ENCODE measurements at regions not wholly inside any gene's neighbourhood (a gene's known extent, or its start where the extent isn't known, plus 50 kb on each side); places are given as distances from the start of the nearest gene placed in this dataset.

DNA sequence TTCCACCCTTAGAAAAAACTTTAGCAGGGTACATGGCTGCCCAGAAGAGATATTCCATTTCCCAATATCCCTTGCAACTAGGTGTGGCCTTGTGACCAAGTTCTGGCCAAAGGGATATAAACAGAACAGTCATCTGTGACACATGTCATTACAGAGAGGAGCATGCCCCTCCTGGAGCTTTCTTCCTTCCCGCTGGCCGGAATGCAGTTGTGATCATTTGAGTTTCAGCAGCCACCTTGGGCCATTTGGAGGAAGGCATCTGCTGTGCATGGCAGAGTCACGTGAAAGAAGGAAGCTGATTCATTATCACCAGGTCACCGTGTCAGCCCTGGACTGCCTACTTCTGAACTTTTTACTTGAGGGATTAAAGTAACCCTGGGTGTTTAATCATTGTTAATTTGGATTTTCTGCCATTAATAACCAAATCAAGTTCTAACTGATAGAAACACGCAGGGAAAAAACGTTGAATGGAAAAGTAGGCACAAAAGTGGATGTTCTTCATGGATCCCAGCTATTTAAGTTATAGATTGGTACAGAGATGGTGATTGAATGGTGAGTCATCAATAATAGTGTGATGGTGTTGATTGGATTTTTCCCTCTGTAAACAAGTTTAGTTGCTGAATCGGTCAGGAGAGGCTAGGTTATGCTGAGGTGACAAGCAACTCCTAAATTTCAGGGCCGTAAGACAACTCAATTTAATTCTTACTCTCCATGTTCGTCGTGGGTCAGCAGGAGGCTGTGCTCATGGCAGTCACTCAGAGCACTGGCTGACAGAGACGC lies 80.7 kb upstream of the CCDC167 start:
- no peak overlapping the region for H3K27ac ChIP-seq (ENCODE audit: low read depth in 1 of 2, low read length in 1 of 2)
- H3K4me3 ChIP-seq (ENCODE audit: low read length in 2 of 2), result no peak overlapping the region
- no peak for DNase-seq (ENCODE audit: low read depth in 6 of 9, low spot score in 9 of 9)
- H3K36me3 ChIP-seq (ENCODE audit: control insufficient read depth in 2 of 2, insufficient read depth in 2 of 2, low read length in 1 of 2), result no peaks in the 10 kb centered on the region
- no peaks in the 10 kb centered on the region for H3K4me1 ChIP-seq (ENCODE audit: control insufficient read depth in 2 of 2, insufficient read depth in 2 of 2, low read length in 2 of 2)
- H3K27me3 ChIP-seq (ENCODE audit: control insufficient read depth in 2 of 2, insufficient read depth in 1 of 2, low read length in 1 of 2), result peaks cover 3 to 25% of the 10 kb centered on the region in 2 donors
- H3K9me3 ChIP-seq (ENCODE audit: control insufficient read depth in 2 of 2, insufficient read depth in 1 of 2, low read length in 1 of 2), result no peaks in the 10 kb centered on the region
- 92% methylated on average over 11 of the region's 11 CpGs for WGBS

DNA sequence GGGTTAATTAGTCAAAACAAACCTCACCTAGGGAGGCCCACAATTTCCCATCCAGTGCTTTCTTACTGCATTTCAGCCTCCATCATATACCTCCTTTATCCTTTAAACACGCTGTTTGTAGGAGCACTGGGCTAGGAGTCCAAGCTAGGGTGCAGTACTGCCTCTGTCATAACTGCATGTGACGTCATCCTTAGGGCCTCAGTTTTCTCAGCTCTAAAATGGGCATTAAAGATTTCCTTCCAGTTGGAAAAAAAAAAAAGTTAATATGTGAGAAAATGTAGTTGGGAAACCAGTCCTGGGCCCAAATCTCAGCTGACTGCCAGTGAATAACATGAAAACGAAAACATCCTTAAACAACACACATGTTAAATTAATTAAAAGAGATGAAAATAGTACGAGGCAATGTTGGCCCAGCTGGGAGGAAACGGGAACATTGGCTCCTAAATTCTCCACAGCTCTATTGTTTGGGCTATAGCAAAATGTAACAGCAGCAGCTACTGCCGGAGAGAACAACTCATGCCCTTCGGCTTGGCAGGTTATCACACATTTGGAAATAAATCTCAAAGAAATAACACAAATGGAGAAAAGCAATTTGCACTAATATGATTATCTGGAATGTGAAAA lies 79.9 kb upstream of the CCDC167 start:
- H3K4me1 ChIP-seq (ENCODE audit: control insufficient read depth in 2 of 2, insufficient read depth in 2 of 2, low read length in 2 of 2), result no peaks in the 10 kb centered on the region
- peaks cover 3 to 18% of the 10 kb centered on the region in 2 donors for H3K27me3 ChIP-seq (ENCODE audit: control insufficient read depth in 2 of 2, insufficient read depth in 1 of 2, low read length in 1 of 2)
- H3K27ac ChIP-seq (ENCODE audit: low read depth in 1 of 2, low read length in 1 of 2), result no peak overlapping the region
- WGBS, result 87% methylated on average over 7 of the region's 7 CpGs
- H3K36me3 ChIP-seq (ENCODE audit: control insufficient read depth in 2 of 2, insufficient read depth in 2 of 2, low read length in 1 of 2), result no peaks in the 10 kb centered on the region
- no peaks in the 10 kb centered on the region for H3K9me3 ChIP-seq (ENCODE audit: control insufficient read depth in 2 of 2, insufficient read depth in 1 of 2, low read length in 1 of 2)
- no peak overlapping the region for H3K4me3 ChIP-seq (ENCODE audit: low read length in 2 of 2)
- DNase-seq (ENCODE audit: low read depth in 6 of 9, low spot score in 9 of 9), result no peak

DNA sequence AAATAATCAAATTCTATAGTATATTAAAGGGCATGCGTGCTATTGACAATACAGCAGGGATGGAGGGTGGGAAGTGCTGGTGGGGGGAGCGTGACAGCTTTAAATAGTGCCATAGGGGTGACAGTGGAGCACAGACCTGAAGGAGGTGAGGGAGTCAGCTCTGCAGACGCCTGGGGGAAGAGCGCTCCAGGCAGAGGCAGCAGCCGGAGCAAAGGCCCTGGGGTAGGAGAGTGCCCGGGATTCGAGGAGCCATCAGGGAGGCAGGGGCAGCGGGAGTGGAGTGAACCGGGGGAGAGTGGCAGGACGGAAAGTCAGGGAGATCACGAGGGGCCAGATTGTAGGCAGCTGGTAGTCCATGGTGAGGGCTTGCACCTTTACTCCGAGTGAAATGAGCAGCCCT lies 78.4 kb upstream of the CCDC167 start:
- 96% methylated on average over 12 of the region's 12 CpGs for WGBS

DNA sequence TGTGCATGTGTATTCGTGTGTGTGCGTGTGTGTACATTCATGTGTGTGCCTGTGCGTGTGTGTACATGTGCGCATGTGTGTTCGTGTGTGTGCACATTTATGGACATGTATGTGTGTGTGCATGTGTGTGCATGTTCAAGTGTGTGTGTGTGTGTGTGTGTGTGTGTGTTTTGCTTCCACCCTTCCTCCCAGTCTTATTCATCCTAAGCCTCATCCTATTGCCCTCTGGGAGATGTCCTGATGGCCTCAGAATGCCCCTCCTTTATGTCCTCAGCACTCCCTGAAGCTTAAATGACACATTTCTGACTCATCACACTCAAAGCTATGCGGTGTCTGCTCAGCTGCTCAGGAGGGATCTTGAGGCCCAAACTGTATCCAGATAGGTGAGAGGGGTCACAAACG lies 76.6 kb upstream of the CCDC167 start:
- WGBS, result 84% methylated on average over 7 of the region's 7 CpGs

More for the DNA sequence above, 78.4 kb upstream of the CCDC167 start:
- no peak for DNase-seq (ENCODE audit: low read depth in 6 of 9, low spot score in 9 of 9)
- H3K36me3 ChIP-seq (ENCODE audit: control insufficient read depth in 2 of 2, insufficient read depth in 2 of 2, low read length in 1 of 2), result no peaks in the 10 kb centered on the region
- H3K4me1 ChIP-seq (ENCODE audit: control insufficient read depth in 2 of 2, insufficient read depth in 2 of 2, low read length in 2 of 2), result no peaks in the 10 kb centered on the region
- H3K27me3 ChIP-seq (ENCODE audit: control insufficient read depth in 2 of 2, insufficient read depth in 1 of 2, low read length in 1 of 2), result peaks cover 0 to 7% of the 10 kb centered on the region in 2 donors
- no peaks in the 10 kb centered on the region for H3K9me3 ChIP-seq (ENCODE audit: control insufficient read depth in 2 of 2, insufficient read depth in 1 of 2, low read length in 1 of 2)
- H3K27ac ChIP-seq (ENCODE audit: low read depth in 1 of 2, low read length in 1 of 2), result no peak overlapping the region
- H3K4me3 ChIP-seq (ENCODE audit: low read length in 2 of 2), result no peak overlapping the region

DNA sequence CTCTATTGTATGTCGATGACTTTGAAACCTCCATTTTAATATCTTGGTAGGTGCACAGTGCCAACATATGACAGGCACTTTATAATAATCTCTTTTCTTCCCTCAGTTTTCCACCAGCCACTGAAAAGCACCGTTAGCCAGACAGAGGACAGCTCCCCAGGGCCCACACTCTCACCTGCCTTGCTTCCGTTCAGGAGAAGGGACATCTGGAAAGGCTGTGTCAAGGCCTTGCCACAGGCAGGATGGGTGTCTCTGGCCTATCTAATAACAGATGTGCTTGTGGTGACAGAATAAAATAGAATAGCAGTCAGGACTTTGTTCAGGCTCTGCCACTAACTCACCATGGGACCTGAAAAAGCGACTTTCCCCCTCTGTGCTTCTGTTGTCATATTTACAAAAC lies 75.5 kb upstream of the CCDC167 start:
- H3K4me3 ChIP-seq (ENCODE audit: low read length in 2 of 2), result no peak overlapping the region
- DNase-seq (ENCODE audit: low read depth in 6 of 9, low spot score in 9 of 9), result no peak
- H3K27me3 ChIP-seq (ENCODE audit: control insufficient read depth in 2 of 2, insufficient read depth in 1 of 2, low read length in 1 of 2), result peaks cover 0 to 18% of the 10 kb centered on the region in 2 donors
- H3K27ac ChIP-seq (ENCODE audit: low read depth in 1 of 2, low read length in 1 of 2), result no peak overlapping the region
- WGBS, result 98% methylated on average over 4 of the region's 4 CpGs
- H3K4me1 ChIP-seq (ENCODE audit: control insufficient read depth in 2 of 2, insufficient read depth in 2 of 2, low read length in 2 of 2), result no peaks in the 10 kb centered on the region
- no peaks in the 10 kb centered on the region for H3K36me3 ChIP-seq (ENCODE audit: control insufficient read depth in 2 of 2, insufficient read depth in 2 of 2, low read length in 1 of 2)
- H3K9me3 ChIP-seq (ENCODE audit: control insufficient read depth in 2 of 2, insufficient read depth in 1 of 2, low read length in 1 of 2), result no peaks in the 10 kb centered on the region

More for the DNA sequence above, 76.6 kb upstream of the CCDC167 start:
- Histone ChIP-seq H3K4me1 (ENCODE audit: control insufficient read depth in 2 of 2, insufficient read depth in 2 of 2, low read length in 2 of 2) (no peaks in the 10 kb centered on the region), H3K4me3 (ENCODE audit: low read length in 2 of 2) (no peak overlapping the region), H3K9me3 (ENCODE audit: control insufficient read depth in 2 of 2, insufficient read depth in 1 of 2, low read length in 1 of 2) (no peaks in the 10 kb centered on the region), H3K36me3 (ENCODE audit: control insufficient read depth in 2 of 2, insufficient read depth in 2 of 2, low read length in 1 of 2) (no peaks in the 10 kb centered on the region), H3K27ac (ENCODE audit: low read depth in 1 of 2, low read length in 1 of 2) (no peak overlapping the region), H3K27me3 (ENCODE audit: control insufficient read depth in 2 of 2, insufficient read depth in 1 of 2, low read length in 1 of 2) (peaks cover 0 to 6% of the 10 kb centered on the region in 2 donors)
- no peak for DNase-seq (ENCODE audit: low read depth in 6 of 9, low spot score in 9 of 9)

DNA sequence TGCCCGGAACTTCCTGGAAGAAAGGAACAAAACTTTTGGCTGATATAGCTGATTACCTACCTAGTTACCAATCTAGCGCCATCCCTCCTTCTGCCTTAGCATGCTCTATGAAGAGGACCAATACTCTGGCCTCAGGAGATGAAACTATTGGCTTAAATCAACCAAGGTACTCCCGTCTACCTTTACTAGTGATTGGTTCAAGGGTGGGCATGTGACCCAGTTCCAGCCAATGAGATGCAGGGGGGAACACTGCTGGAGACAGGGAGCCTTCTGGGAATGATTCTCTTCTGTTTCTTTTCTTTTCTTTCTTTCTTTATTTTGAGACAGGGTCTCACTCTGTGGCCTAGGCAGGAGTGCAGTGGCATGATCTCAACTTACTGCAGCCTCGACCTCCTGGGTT lies 72.6 kb upstream of the CCDC167 start:
- H3K4me1 ChIP-seq (ENCODE audit: control insufficient read depth in 2 of 2, insufficient read depth in 2 of 2, low read length in 2 of 2), result no peaks in the 10 kb centered on the region
- 98% methylated on average over 4 of the region's 4 CpGs for WGBS
- peaks cover 0 to 38% of the 10 kb centered on the region in 2 donors for H3K27me3 ChIP-seq (ENCODE audit: control insufficient read depth in 2 of 2, insufficient read depth in 1 of 2, low read length in 1 of 2)
- no peaks in the 10 kb centered on the region for H3K36me3 ChIP-seq (ENCODE audit: control insufficient read depth in 2 of 2, insufficient read depth in 2 of 2, low read length in 1 of 2)
- H3K4me3 ChIP-seq (ENCODE audit: low read length in 2 of 2), result no peak overlapping the region
- H3K27ac ChIP-seq (ENCODE audit: low read depth in 1 of 2, low read length in 1 of 2), result no peak overlapping the region
- DNase-seq (ENCODE audit: low read depth in 6 of 9, low spot score in 9 of 9), result no peak
- H3K9me3 ChIP-seq (ENCODE audit: control insufficient read depth in 2 of 2, insufficient read depth in 1 of 2, low read length in 1 of 2), result no peaks in the 10 kb centered on the region

DNA sequence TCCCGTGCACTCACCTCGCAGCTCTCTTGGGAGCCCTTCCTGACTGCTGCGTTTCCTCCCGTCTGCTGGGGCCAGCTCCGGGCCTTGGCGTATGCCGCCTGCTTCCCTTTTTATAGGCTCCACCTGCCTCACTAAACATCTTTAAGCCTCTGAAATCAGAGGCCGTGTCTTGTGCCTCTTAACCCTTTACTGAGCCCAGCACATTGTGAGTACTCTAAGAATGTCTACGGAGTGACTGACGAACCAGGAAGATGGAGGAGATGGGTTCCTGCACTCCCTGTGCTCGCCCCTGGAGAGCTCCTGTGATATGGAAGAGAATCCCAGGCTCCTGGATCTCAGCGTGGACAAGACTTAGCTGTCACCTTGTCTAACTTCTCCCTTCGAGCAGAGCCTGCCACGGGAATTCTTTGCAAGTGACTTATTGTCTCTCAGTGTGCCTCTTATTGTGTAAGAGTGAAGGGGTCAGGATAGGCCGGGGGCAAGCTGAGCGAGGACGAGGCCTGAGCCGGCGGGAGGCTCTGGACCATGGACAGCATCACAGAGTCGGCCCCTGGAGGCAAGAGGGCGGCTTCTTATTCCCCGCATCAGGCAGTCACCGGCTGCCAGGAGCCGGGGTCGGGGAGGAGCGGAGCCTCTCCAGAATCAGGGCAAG lies 70.9 kb upstream of the CCDC167 start:
- Histone ChIP-seq H3K27ac (ENCODE audit: low read depth in 1 of 2, low read length in 1 of 2) (no peak overlapping the region), H3K9me3 (ENCODE audit: control insufficient read depth in 2 of 2, insufficient read depth in 1 of 2, low read length in 1 of 2) (no peaks in the 10 kb centered on the region), H3K4me1 (ENCODE audit: control insufficient read depth in 2 of 2, insufficient read depth in 2 of 2, low read length in 2 of 2) (peaks cover 0 to 10% of the 10 kb centered on the region in 2 donors), H3K4me3 (ENCODE audit: low read length in 2 of 2) (no peak overlapping the region), H3K27me3 (ENCODE audit: control insufficient read depth in 2 of 2, insufficient read depth in 1 of 2, low read length in 1 of 2) (peaks cover 0 to 40% of the 10 kb centered on the region in 2 donors), H3K36me3 (ENCODE audit: control insufficient read depth in 2 of 2, insufficient read depth in 2 of 2, low read length in 1 of 2) (no peaks in the 10 kb centered on the region)
- DNase-seq (ENCODE audit: low read depth in 6 of 9, low spot score in 9 of 9), result peak in 1 of 9 donors; percentile 35
- WGBS, result 56% methylated on average over 26 of the region's 26 CpGs

DNA sequence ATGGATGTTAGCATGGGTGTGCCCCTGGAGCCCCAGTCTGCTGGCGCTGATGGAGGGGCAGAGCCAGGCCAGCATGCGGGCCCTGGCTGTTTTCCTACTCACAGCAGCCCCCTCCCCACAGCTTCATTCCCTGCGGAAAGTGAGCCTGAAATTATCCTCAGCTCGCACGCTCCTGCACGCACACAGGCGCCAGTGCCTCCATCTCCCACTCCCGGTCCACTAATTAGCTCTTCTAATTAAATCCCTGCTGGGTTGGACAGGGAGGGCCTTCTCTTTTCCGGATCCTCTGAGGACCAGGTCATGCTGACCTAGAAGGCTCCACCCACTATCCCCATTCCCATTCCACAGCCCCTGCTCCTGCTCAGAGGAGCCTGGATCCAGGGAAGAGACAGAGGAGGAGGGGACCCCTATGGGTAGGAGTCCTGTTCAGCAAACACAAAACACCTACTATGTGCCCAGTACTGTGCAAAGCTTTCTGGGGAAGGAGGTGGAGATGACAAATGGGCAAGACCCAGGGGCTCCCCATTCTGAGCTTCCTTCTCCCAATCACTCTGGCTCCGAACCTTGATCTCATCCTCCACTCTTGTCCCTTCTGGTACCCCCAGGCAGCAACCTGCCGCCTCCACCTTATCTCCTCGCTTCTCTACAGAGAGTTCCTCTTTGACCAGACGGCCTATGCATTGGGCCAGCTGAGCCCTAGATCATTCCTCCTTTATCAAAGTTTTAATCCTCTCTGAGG lies 70.2 kb upstream of the CCDC167 start:
- WGBS, result 80% methylated on average over 13 of the region's 13 CpGs
- no peak overlapping the region for H3K4me3 ChIP-seq (ENCODE audit: low read length in 2 of 2)
- H3K4me1 ChIP-seq (ENCODE audit: control insufficient read depth in 2 of 2, insufficient read depth in 2 of 2, low read length in 2 of 2), result peaks cover 0 to 17% of the 10 kb centered on the region in 2 donors
- H3K9me3 ChIP-seq (ENCODE audit: control insufficient read depth in 2 of 2, insufficient read depth in 1 of 2, low read length in 1 of 2), result no peaks in the 10 kb centered on the region
- H3K36me3 ChIP-seq (ENCODE audit: control insufficient read depth in 2 of 2, insufficient read depth in 2 of 2, low read length in 1 of 2), result no peaks in the 10 kb centered on the region
- peaks cover 0 to 42% of the 10 kb centered on the region in 2 donors for H3K27me3 ChIP-seq (ENCODE audit: control insufficient read depth in 2 of 2, insufficient read depth in 1 of 2, low read length in 1 of 2)
- H3K27ac ChIP-seq (ENCODE audit: low read depth in 1 of 2, low read length in 1 of 2), result no peak overlapping the region
- no peak for DNase-seq (ENCODE audit: low read depth in 6 of 9, low spot score in 9 of 9)
